Gastrocnemius medialis (tissue), 4 donors: ENCODE measurements at regions not wholly inside any gene's neighbourhood (a gene's known extent, or its start where the extent isn't known, plus 50 kb on each side); places are given as distances from the start of the nearest gene placed in this dataset.

Source experiments
- ATAC-seq, 2 donors: fragments of 150-250 bp; one replicate each; pipeline ENCODE4 v1.9.1; 2016
- DNase-seq, 2 donors: peaks; one replicate each; pipeline ENCODE4 v3.0.0-alpha.2; 2019
- H3K27ac ChIP-seq, 4 donors: fragments of 200-600 bp; sonication (generic); 1 replicate in 1 of 4; 2 replicates in 3 of 4; pipeline ENCODE4 v1.5.1; 2016 to 2018; ENCODE audit warnings: mild to moderate bottlenecking in 2 of 4, moderate library complexity in 1 of 4
- H3K27me3 ChIP-seq, 3 donors: fragments of 200-600 bp; sonication (generic) in 2 of 3; 1 replicate in 1 of 3; 2 replicates in 2 of 3; pipeline versions ENCODE4 v1.5.1 to v1.6.0; 2016 to 2019; ENCODE audit warnings: mild to moderate bottlenecking in 1 of 3, moderate library complexity in 1 of 3
- H3K36me3 ChIP-seq, 2 donors: fragments of 200-600 bp; sonication (generic) in 1 of 2; one replicate each; pipeline ENCODE4 v1.5.1; 2017 to 2018
- H3K4me1 ChIP-seq, 2 donors: fragments of 200-600 bp; sonication (generic) in 1 of 2; one replicate each; pipeline ENCODE4 v1.5.1; 2016 to 2017; ENCODE audit warnings: mild to moderate bottlenecking in 2 of 2
- H3K4me3 ChIP-seq, 4 donors: fragments of 200-600 bp; sonication (generic) in 3 of 4; 1 replicate in 1 of 4; 2 replicates in 3 of 4; pipeline ENCODE4 v1.5.1; 2016 to 2019; ENCODE audit warnings: mild to moderate bottlenecking in 2 of 4
- H3K9me3 ChIP-seq, 3 donors: fragments of 200-600 bp; sonication (generic) in 2 of 3; 1 replicate in 1 of 3; 2 replicates in 2 of 3; pipeline ENCODE4 v1.5.1; 2016 to 2019
- POLR2A ChIP-seq, 2 donors: fragments of 450-650 bp; IDR thresholded peaks; one replicate each; pipeline ENCODE4 v1.6.1; 2017; ENCODE audit warnings: antibody characterized with exemption in 2 of 2, mild to moderate bottlenecking in 2 of 2, moderate library complexity in 2 of 2
- in situ Hi-C, 4 donors: fragments of 200-750 bp; cut with MboI; loops; one replicate each; pipeline versions ENCODE4 v1.15.0 to v1.8.0; 2017; ENCODE audit warnings: low sequenced_read_pairs in 4 of 4
- intact Hi-C: fragments of 100-400 bp; cut with DNase I; formaldehyde crosslinking; loops from one replicate; pipeline ENCODE4 v1.15.1; 2023; ENCODE audit warnings: low total_unique reads
- TF ChIP-seq, protein P1 (sequence below), 5 experiments: fragments of 450-650 bp in 3 of 5; fragments of 200-600 bp in 2 of 5; sonication (generic) in 2 of 5; IDR thresholded peaks in 4 of 5; conservative IDR thresholded peaks in 1 of 5; 1 replicate in 4 of 5; 2 replicates in 1 of 5; pipeline ENCODE4 v1.5.1; 2016 to 2019; ENCODE audit warnings: antibody characterized with exemption in 5 of 5, mild to moderate bottlenecking in 3 of 5, moderate library complexity in 3 of 5

DNA sequence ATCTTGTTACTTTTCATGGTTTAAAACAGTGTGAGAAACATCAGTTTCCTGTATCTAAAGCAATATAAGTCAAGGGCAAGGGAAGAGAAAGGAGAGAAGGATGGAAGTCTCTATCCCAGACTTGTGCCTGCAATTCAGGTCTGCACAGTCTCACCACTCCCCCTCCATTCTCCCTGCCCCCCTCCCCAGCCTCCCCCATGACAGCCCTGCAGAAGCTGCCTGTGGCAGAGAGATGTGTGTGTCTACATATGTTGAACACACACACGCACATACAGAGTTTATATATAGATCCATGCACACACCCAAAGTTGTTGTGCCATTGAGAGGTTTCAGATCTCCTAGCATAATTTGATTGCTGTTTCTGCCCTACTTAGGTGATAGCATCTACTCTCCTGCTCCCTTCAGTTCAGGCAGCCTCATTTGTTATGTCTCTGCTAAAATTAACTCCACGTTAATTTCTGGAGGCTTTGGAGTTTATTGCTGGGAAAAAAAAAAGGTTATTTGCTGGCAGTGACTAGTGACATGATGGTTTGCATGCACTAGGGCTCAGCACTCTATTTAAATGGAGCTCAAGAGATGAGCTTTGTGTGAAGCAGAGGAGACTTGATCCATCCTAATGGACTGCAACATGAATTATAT is 124.9 kb upstream of the SMYD2 start:
- intact Hi-C loops: no loop called here
- TF ChIP-seq, protein P1, sequence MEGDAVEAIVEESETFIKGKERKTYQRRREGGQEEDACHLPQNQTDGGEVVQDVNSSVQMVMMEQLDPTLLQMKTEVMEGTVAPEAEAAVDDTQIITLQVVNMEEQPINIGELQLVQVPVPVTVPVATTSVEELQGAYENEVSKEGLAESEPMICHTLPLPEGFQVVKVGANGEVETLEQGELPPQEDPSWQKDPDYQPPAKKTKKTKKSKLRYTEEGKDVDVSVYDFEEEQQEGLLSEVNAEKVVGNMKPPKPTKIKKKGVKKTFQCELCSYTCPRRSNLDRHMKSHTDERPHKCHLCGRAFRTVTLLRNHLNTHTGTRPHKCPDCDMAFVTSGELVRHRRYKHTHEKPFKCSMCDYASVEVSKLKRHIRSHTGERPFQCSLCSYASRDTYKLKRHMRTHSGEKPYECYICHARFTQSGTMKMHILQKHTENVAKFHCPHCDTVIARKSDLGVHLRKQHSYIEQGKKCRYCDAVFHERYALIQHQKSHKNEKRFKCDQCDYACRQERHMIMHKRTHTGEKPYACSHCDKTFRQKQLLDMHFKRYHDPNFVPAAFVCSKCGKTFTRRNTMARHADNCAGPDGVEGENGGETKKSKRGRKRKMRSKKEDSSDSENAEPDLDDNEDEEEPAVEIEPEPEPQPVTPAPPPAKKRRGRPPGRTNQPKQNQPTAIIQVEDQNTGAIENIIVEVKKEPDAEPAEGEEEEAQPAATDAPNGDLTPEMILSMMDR (IDR thresholded peaks at IDR 0.05 in 4 of 5, conservative IDR thresholded peaks at IDR 0.05 in 1 of 5): no peak
- TF ChIP-seq POLR2A (IDR thresholded peaks at IDR 0.05): no peak

DNA sequence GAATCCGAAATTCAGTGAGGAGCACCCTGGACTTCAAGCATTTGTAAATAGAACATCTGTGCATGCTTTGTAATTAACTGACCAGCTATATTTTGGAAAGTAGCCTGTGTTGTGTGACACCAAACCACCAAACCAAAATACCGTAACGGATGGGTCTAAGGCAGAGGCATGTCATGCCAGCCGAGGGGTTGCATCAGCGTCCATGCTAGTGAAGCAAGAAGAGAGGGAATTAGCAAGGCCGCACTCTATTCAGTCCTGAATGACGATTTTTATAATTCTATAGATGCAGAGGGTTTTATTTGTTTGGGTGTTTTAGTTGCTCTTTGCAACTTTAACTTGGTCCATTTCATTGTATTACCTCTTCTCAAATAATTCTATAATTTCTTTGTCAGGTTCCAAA is 116.8 kb upstream of the SMYD2 start:
- Histone ChIP-seq H3K27me3 (peaks cover 0 to 2% (median 0%) of the 10 kb centered on the region in 3 donors), H3K36me3 (no peaks in the 10 kb centered on the region), H3K9me3 (no peaks in the 10 kb centered on the region), H3K4me1 (no peaks in the 10 kb centered on the region), H3K4me3 (no peak overlapping the region), H3K27ac (no peak overlapping the region)
- intact Hi-C loops: no loop called here
- no peak for DNase-seq
- in situ Hi-C loops: no loop called here
- ATAC-seq: no peak
- TF ChIP-seq, protein P1 (IDR thresholded peaks at IDR 0.05 in 4 of 5, conservative IDR thresholded peaks at IDR 0.05 in 1 of 5): no peak

More for the DNA sequence above, 124.9 kb upstream of the SMYD2 start:
- ATAC-seq (no peak), DNase-seq (no peak)
- Histone ChIP-seq H3K9me3 (no peaks in the 10 kb centered on the region), H3K27me3 (no peaks in the 10 kb centered on the region), H3K4me1 (no peaks in the 10 kb centered on the region), H3K36me3 (no peaks in the 10 kb centered on the region), H3K27ac (no peak overlapping the region), H3K4me3 (no peak overlapping the region)
- in situ Hi-C loops: no loop called here

DNA sequence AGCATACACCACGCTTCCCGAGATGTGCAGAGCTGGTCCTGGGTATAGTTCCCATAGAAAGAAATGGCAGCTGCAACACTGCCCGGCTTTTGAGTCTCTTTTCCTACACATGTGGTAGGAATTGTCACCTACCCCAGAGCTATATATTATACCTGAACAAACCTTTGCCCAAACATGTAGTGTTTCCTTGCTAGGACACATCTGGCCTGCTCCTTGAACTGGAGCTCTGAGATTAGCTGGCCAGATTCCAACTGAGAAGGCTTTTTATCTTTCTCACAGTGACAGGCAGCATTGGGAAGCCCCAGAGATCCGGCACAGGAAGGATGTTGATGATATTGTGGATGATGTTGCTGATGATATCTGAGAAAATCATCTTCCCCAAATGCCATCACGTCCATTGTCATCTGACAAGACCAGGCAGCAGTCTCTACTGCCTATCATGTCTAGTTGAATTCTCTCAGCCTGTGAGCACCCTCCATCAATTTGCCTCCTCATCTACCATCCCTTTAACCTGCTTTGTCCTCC is 115.0 kb upstream of the SMYD2 start:
- in situ Hi-C loops: no loop called here
- Histone ChIP-seq H3K36me3 (no peaks in the 10 kb centered on the region), H3K4me3 (no peak overlapping the region), H3K27me3 (peaks cover 0 to 2% (median 0%) of the 10 kb centered on the region in 3 donors), H3K27ac (no peak overlapping the region), H3K4me1 (no peaks in the 10 kb centered on the region), H3K9me3 (no peaks in the 10 kb centered on the region)
- ATAC-seq (no peak), DNase-seq (no peak)
- intact Hi-C loops: no loop called here
- TF ChIP-seq, protein P1 (IDR thresholded peaks at IDR 0.05 in 4 of 5, conservative IDR thresholded peaks at IDR 0.05 in 1 of 5): no peak

DNA sequence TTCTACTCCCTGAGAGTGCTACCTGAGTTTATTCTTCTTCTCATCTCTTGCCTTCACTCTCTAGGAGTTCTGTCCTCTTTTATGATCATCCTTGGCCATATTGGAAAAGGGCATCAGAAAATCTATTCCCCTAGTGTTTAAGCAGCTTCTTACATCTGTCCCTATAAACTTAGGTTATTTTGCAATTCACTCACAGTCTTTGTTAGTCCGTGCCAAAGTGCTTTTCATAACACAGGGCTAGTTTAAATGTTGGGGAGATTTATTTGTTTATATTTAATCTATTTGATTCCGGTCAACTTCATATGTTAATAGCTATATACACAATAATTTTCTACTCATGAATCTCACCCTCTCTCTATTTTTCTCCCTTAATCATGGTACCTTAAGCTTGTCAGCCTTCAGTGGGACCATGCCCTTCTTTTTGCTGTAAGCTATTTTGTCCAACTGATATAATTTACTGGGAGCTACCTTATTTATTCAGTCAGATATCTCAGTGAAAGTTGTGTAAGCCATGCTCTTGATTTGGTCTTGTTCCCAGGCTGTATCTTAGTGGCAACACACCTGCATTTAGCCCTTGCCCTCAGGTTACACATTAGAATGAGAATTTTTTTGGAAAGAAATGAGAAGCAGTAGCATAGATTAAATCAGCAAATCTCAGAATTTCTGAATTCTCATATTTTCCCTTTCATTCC is 106.3 kb upstream of the SMYD2 start:
- Histone ChIP-seq H3K4me1 (no peaks in the 10 kb centered on the region), H3K27me3 (no peaks in the 10 kb centered on the region), H3K36me3 (no peaks in the 10 kb centered on the region), H3K4me3 (no peak overlapping the region), H3K9me3 (no peaks in the 10 kb centered on the region), H3K27ac (no peak overlapping the region)
- ATAC-seq (no peak), DNase-seq (no peak)
- TF ChIP-seq, protein P1 (IDR thresholded peaks at IDR 0.05 in 4 of 5, conservative IDR thresholded peaks at IDR 0.05 in 1 of 5): no peak
- no peak for TF ChIP-seq POLR2A (IDR thresholded peaks at IDR 0.05)
- in situ Hi-C loops (no loop called here), intact Hi-C loops (no loop called here)
